Occipital lobe (tissue), 1 donor: ENCODE measurements at regions not wholly inside any gene's neighbourhood (a gene's known extent, or its start where the extent isn't known, plus 50 kb on each side); places are given as distances from the start of the nearest gene placed in this dataset.
"Not testable (repeated sequence)": the region's sequence is repeated elsewhere in the genome, so short reads cannot be mapped to it uniquely, and the experiment has no call there.

Experiments used
- DNase-seq: peaks from one replicate; lab custom pipeline; 2025; lab: John Stamatoyannopoulos, UW

DNA sequence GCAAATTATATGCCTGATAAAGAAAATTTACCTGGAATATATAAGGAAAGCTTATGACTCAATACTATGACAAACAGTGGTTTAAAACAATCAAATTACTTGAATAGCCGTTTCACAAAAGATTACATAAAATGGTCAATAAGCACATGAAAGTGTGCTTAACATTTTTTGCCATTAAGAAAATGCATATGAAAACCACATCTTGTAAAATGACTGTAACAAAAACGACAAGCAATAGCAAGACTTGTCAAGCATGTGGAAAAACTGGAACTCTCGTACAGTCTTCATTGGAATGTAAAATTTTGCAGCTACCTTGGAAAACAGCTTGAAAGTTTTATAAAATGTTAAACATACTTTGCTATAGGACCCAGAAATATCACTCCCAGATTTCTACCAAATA is 1110.3 kb downstream of the NAALADL2 start:
- DNase-seq: no peak

DNA sequence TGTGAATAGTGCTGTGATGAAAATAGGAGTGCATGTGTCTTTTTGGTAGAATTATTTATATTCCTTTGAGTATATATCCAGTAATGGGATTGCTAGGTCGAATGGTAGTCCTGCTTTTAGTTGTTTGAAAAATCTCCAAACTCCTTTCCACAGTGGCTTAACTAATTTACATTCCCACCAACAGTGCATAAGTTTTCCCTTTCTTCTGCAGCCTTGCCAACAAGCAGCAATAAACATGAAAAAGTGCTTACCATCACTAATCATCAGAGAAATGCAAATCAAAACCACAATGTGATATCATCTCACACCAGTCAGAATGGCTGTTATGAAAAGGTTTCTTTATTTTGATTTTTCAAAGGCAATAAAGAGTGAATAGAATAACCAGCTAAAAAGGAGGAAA is 1105.9 kb downstream of the NAALADL2 start:
- no peak for DNase-seq

DNA sequence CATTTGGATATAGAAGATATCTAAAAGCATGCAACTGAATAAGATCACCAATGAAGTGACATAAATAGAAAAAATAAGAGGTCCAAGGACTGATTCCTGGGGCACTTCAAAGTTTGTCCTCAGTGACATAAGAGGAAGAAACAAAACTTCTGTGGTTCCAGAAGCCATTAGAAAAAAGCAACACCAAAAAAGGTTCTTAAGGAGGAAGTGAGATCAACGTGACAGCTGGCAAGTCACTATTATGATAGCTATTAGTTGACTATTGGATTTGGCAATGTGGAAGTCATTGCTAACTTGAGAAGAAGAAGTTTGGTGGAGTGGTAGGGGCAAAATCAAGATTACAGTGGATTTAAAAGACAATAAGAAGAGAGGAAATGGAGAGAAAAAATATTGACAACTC is 1098.3 kb downstream of the NAALADL2 start:
- DNase-seq: no peak

DNA sequence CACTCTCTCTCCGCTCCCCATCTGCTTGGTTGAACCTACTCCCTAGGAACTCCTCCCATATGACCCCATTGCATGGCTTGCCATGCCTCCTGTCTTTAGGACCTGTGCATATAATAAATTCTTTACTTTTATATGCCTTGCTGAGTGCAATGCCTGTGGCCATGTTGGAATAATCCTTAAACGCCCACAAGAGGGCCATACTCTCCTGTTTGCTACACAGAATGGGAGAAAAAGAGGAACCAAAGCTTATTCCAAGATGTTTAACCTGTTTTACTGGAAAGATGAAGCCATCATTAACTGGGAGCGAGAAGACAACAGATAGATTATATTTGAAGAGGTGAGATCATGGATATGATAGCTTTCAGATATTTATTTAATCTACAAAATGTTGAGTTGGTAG is 1097.8 kb downstream of the NAALADL2 start:
- no peak for DNase-seq

DNA sequence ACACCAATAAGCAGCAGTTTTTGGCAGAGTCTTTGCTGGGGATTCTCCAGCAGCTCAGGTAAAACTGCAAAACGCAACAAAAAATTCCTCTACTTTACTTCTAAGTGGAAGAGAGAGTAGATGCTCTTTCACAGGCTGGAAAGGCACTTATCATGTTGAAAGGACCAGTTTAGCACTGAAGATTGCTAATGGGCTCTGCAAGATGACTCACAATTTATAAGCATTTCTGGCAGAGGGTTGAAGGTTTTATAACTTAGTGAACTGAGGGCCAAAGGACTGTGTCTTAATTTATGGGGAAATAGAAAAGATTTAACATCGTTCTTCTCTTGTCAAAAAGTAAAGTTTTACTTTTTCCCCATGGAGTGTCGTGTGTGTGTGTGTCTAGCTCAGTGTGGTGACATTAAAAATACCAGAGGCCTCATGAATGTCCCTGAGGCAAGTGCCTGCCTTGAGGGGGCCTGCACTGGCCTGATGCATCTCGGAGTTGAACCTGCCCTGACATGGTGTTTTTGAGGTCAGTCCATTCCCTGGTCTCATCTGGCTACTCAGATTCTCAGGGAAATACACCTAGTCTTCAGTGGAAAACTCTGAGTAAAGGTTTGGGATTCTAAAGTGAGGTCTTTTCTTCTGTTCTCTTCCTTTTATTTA is 1092.0 kb downstream of the NAALADL2 start:
- DNase-seq: no peak

DNA sequence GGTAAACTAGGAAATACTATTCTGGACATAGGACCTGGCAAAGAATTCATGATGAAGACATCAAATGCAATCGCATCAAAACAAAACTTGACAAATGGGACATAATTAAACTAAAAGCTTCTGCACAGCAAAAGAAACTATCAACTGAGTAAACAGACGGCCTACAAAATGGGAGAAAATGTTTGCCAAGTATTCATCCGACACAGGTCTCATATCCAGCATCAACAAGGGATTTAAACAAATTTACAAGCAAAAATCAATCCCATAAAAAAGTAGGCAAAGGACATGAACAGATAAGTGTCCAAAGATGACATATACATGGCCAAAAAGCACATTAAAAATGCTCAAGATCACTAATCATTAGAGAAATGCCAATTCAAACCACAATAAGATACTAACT is 1088.9 kb downstream of the NAALADL2 start:
- DNase-seq: no peak

DNA sequence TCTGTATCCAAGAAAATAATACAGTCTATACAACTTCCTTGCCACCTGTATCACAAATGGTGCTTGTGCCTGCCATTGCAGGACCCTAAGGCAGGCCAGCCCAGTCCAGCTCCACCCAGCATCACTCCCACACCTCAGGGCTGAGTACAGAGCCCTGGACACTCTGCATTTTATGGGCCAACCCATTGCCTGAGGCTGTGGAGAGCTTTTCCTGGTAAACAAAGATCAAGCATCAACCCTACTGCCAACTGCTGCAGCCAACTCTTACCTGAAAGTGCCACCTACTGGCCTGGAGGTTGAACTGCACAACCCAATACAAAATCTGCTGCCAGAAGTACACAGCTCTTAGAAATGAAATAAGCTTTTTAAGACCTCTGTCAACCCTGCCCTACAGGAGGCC is 1082.2 kb downstream of the NAALADL2 start:
- no peak for DNase-seq

DNA sequence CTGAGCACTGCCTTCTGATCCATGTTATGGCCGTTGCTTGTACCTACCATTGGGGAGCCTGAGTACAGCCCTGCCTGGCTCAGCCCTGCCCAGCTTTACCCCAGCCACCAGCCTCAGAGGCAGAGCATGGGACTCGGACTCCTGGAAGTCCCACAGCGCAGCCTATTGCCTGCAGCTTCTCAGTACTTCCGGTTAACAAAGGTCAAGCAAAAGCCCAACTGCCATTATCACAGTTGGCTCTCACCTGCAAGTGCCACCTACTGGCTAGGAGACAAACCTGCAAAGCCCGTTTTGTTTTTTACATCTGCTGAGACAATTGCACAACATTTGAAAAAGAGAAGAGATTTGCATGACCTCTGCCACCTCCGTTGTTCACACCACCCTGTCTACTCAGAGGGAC is 1081.7 kb downstream of the NAALADL2 start:
- DNase-seq: no peak

DNA sequence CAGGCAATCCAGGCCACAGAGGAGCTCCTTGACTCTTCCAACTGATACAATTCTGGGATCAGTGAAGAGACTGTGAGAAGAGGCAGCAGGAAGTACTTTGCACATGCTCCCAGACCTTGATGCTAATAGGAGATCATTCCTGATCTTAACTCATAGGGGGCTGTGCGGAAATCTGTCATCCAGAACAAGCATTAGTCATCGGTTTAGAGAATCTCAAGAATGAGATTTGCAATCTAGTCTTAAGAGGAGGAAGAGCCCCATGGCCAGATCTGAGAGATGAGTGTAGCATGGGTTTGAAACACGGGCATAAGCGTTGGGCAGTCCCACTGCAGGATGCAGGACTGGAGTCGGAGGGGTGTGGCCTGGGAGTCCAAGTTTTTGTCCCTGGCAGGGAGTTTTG is 1081.1 kb downstream of the NAALADL2 start:
- no peak for DNase-seq

DNA sequence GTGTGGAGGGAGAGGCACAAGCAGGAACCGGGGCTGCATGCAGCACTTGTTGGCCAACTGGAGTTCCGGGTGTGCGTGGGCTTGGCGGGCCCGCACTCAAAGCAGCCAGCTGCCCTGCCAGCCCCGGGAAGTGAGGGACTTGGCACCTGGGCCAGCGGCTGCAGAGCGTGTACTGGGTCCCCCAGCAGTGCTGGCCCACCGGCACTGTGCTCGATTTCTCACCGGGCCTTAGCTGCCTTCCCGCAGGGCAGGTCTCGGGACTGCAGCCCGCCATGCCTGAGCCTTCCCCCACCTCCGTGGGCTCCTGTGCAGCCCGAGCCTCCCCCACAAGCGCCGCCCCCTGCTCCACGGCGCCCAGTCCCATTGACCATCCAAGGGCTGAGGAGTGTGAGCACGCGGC is 1078.2 kb downstream of the NAALADL2 start:
- not testable (repeated sequence) for DNase-seq

DNA sequence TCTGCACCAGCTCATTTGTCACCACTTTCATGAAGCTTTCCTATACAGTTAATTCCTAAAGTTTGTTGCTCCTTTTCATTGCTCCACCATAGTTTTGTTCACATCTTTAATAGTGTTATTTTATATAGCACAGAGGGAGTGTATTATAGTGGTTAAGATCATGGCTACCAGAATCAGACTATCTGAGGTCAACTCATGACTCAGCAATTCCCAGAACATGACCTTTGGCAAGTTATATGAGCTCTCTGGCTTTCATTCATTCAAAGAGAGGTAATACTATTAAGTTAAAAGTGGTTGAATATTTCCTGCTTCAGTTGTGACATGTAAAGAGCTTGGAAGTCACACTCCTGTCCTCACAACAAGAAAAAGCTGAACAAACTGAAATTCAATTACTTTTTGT is 1073.5 kb downstream of the NAALADL2 start:
- DNase-seq: no peak

DNA sequence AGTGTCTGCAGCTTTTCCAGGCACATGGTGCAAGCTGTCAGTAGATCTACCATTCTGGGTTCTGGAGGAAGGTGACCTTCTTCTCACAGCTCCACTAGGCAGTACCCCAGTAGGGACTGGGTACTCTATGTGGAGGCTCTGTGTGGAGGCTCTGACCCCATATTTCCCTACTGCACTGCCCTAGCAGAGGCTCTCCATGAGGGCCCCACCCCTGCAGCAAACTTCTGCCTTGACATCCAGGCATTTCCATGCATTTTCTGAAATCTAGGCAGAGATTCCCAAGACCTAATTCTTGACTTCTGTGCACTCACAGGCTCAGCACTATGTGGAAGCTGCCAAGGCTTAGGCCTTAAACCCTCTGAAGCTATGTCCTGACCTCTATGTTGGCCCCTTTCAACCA is 1060.0 kb downstream of the NAALADL2 start:
- no peak for DNase-seq

DNA sequence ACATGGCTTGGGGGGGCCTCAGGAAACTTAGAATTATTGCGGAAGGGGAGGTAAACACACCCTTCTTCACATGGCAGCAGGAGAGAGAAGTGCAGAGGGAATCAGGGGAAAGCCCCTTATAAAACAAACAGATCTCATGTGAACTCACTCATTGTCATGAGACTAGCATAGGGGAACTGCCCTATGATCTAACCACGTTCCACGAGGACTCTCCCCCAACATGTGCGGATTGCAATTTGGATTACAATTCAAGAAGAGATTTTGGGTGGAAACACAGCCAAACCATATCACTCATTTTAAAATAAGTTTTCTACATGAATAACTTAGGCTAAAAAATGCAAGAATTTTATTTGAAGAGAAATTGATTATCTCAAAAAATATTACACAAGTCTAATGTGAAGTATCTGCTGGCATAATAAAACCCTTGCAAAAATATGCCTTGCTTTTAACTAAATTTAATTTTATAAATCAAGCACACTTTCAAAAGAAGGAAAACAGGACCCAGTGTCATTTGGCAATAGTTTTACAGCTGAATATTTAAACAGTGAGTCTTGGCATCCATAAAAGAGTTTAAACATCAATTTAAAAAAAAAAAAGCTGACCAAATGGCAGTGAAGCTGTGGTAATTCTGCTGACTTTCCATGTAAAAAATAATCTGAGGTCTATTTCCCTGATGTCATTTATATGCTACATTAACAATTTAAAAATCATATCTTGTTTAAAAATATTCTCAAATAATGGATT is 1057.2 kb downstream of the NAALADL2 start:
- no peak for DNase-seq

DNA sequence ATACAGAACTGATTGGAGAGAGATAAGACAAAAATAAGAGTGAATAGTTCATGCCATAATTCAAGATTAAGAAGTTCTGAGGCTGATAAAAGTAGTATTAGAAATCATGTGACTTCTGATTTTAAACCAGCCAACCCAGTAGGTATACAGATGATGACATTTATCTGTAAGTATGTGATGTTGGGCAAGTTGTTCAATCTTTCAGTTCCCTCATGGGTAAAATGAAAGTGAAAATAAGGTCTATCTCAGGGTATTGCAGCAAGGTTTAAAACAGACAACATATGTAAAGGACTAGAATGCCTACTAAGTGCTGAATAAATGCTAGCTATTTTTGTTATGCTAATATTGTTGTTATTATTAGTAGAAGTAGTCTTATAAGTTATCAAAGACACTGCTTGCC is 1055.7 kb downstream of the NAALADL2 start:
- no peak for DNase-seq

DNA sequence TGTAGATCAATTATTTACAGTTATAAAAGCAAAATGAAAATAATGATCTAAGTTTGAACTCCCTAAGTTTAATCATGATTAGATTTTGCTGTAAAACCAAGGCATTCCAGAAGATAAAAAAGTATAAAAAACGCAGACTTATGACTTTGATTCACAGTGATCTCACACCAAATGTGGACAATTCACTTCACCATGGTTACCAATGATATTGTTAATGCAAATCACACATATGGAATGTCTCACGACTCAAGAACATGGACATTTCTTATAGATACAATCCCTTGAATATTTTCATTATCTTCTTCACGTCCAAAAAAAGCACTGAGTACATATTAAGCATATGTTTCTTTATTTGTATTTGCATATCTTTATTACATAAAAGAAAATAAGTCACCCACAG is 1054.2 kb downstream of the NAALADL2 start:
- no peak for DNase-seq

DNA sequence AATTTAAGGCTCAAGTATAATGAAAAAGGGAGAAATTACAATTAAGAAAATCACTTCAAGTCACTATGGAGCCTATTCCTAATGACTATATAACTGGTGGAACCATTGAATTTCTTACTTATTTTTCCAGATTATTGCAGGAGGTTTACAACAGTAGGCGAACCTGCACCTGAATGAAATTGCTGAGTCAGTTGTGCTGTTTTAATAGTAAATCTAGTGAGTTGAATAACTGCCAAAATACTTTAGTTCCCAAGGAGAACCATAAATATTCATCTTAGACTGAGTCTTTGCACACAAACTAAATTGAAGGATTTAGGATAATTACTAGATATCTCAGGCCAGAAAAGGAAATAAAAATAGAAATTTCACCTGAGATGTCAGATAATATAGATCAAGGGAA is 1052.8 kb downstream of the NAALADL2 start:
- DNase-seq: no peak

DNA sequence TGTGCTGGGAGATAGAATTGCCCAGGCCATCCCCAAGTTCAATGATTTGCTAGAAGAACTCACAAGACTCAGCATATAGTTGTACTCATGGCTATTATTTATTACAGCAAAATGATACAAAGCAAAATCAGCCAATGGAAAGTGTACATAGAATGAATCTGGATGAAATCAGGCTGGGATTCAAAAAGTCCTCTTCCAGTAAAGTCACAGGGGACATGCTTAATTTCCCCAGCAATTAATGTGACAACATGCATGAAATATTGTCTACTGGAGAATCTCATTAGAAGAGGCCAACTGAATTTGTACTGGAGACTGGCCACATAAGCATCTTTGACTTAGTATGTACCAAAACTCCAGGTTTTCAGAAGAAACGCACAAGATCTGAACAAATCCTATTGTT is 1043.1 kb downstream of the NAALADL2 start:
- no peak for DNase-seq

DNA sequence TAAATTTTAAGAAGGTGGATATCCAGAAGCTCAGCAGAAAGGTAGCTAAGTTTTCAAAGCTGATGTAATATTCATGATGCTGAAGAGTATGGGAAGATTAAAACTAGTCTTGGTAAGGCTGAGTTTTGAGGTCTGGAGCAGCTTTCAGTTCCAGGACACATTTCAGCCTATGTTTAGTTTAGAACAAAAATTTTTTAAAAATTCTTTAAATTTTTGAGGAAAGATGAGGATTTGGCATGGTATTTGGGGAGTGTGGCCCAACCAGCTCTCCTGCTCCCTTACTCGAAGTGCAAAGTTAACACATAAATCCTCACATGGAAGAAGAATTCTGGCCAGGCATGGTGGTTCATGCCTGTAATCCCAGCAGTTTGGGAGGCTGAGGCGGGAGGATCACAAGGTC is 1039.1 kb downstream of the NAALADL2 start:
- DNase-seq: no peak

DNA sequence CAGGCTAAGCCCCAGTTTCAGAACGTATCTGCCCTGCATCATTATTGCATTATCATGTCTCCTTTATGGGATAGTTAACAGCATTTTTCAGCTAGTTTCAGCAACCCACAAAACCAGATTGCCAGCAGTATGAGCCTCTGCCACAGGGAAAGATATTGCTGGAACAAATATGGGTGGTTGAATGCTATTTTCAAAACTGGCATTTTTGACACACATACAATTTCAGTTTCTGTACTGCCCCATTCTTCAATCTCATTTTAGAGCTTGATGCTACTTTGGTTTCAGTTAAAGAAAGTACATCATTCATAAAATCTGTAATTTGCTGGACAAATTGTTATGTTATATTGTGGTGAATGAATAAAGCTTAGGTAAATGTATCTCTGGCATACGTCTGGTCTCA is 1037.5 kb downstream of the NAALADL2 start:
- no peak for DNase-seq

DNA sequence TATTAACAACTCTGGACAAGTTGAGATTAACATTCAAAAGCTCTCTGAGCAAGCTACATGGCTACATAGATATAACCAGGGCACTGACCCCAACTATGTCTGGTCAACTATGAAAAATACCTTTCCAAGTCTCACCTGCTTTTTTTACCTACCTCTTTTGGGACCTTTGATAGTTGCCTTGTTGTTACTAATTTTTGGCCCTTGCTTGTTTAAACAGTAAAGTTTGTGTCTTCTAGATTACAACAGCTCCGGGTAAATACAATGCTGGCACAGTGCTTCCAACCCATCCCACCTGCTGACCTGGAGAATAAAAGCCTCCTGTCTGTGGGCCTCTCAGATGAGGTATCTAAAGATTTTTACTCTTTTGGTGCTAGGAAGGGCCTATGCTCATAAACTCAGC is 1036.6 kb downstream of the NAALADL2 start:
- DNase-seq: no peak

DNA sequence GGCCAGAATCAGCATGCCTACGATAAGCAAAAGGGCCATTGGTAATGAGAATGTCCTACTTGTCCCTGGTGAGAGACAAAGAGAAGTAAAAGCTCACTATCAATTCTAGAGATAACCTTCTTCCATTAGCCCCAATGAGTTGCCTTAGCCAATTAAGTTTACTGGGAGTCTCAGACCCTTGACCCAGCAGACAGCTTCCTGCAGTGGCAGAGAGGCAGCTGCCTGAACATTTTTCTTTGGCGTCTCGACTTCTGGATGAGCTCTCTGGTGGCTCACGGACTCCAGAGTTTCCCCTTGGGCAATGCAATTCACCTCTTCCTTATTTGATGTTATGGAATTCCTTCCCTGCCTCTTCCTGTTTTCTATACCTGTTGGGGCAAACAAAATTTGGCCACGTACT is 1034.4 kb downstream of the NAALADL2 start:
- no peak for DNase-seq

DNA sequence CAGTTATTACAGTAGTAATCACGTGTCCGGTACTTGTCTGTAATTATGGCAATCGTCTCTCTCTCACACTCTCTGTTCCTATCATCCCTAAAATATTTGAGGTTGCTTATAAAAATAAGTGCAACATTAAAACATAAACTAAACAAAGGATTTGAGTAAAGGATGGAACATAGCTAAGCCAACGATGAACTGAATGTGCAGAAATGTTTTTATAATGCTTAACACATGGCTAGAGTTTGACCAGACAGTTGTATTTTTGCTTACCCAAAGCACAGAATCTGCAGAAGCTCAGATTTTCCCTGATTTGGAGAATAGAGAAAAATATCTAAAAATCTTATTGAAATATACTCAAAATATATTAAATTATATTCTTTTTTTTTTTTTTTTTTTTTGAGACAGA is 1030.9 kb downstream of the NAALADL2 start:
- no peak for DNase-seq

DNA sequence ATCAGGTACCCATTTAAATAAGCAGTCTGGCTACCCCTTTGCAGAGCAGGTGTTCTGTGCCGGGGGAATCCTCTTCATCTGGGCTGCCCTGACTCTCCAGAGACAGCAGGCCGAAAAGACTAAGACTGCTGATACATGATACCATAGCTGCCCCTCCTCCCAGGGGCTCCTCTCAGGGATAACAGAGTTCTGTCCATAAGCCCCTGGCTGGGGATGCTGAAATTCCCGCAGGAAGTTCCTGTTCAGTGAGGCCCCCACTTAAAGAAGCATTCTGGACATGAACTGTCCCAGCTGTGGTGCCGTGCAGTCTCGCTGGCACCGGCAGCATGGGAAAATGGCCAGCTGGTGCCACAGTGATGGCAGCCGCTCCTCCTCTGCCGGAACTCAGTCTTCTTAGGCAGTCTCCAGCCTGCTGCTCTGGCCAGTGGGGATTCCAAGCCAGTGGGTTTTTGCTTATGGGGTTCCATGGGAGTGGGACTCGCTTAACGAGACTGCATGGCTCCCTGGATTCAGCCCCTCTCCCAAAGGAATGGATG is 1026.2 kb downstream of the NAALADL2 start:
- no peak for DNase-seq
